ENCODE measurements at regions not wholly inside any gene's neighbourhood (a gene's known extent, or its start where the extent isn't known, plus 50 kb on each side); places are given as distances from the start of the nearest gene placed in this dataset.

- no peak for TF ChIP-seq RCOR1 (IDR thresholded peaks at IDR 0.05; ENCODE audit: insufficient replicate concordance, low read length)
- no peak for TF ChIP-seq POLR2A (IDR thresholded peaks at IDR 0.05; ENCODE audit: low read depth, low read length)
- TF ChIP-seq, protein P1, sequence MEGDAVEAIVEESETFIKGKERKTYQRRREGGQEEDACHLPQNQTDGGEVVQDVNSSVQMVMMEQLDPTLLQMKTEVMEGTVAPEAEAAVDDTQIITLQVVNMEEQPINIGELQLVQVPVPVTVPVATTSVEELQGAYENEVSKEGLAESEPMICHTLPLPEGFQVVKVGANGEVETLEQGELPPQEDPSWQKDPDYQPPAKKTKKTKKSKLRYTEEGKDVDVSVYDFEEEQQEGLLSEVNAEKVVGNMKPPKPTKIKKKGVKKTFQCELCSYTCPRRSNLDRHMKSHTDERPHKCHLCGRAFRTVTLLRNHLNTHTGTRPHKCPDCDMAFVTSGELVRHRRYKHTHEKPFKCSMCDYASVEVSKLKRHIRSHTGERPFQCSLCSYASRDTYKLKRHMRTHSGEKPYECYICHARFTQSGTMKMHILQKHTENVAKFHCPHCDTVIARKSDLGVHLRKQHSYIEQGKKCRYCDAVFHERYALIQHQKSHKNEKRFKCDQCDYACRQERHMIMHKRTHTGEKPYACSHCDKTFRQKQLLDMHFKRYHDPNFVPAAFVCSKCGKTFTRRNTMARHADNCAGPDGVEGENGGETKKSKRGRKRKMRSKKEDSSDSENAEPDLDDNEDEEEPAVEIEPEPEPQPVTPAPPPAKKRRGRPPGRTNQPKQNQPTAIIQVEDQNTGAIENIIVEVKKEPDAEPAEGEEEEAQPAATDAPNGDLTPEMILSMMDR (conservative IDR thresholded peaks at IDR 0.05; ENCODE audit: low read depth, low read length), result no peak
Observed at GRCh38 chr1:117267232-117267774, 56.6 kb upstream of the VTCN1 start.

Data from IMR-90 (cell line).